ENCODE measurements at regions not wholly inside any gene's neighbourhood (a gene's known extent, or its start where the extent isn't known, plus 50 kb on each side); places are given as distances from the start of the nearest gene placed in this dataset.
A peak's percentile ranks its signal among the peaks of the same experiment; 100 is the strongest.

DNA sequence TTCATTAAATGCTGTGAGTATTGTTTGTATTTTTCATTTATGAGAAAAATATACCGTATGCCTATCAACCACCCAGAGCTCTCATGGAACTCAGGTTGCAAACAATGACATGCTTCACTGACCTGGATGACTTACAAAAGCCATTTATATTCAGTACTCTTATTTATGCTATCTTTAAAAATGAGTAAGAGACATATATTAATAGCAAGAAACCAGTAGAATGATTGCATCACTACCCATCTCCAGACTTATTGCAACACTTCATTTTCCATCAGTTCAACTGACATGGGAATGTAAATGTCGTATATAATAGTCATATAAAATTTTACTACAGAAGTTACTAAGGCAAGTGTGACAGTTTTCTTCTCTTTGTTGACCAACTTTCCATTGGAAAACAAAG, 69.1 kb downstream of the OTP start:
- DNase-seq, result no peak

DNA sequence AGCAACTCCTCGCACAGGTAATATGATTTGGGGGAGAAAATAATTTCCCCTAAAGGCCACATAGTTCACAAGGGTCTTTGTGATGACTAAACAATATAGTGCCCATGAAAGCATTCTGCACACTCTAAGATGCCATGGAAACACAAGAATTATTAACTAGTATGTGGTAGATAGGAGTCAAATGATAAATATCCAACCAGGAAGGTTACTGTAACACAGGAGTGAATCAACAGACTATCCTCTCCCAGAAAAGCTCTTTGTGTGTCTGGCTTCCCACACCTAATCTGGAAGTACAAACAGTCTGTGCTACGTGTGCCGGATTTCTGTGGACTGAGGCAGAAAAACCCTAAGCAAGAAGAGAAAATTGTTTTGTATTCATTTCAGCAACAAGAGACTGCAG, 70.0 kb downstream of the OTP start:
- no peak for DNase-seq

DNA sequence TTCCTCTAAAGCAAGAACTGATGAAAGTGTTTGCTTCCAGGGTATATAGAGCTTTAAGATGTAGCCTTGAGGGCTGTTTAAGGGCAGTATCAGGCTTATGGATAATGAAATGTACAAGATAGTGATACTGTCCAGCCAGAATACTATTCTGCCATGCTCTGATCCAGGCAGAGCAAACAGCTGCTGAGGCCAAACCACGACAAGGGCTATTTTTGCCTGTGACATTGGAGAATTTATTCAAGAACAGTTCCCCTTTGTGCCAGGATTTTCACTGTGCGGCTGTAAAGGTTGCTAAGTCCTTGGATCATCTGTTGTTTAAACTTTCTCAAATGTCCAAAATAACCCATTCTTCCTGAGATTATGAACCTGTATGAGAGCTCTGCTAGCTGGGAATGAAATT, 70.4 kb downstream of the OTP start:
- DNase-seq, result no peak

DNA sequence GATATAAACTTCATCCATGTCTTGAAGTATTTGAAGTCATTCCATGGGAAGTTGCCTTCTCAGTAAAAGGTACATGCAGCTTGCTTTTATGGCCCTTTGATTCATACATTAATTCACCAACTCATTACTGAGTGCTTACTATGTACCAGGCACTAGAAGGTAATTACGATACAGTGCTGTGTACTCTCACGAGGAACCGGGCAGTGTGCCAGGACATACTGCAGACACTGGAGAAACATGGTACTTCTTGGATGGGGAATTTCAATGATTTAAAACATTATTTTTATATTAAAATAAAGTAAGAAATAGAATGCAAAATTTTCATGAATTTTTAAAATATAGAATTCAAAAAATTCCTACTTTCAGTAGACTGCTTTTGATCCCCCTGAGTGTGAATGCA, 71.4 kb upstream of the WDR41 start:
- DNase-seq, result no peak

DNA sequence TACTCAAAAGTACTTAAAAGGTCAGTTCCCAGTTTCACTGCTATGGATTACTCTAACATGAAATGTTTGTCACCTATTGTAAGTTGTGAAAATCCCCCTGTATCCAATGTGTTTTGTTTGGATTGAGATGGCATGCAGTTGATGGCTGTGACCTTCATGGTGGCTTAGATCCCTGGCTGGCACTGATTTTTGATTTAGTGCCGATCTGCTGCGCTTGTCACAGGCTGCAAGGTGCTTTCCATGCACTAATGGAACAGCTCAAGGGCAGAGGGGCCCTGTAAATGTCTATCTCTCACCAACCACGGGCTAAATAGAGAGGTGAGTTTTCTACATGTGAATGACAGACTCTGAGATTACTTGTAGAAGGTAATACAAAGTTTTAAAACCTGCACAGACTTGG, 69.8 kb upstream of the WDR41 start:
- no peak for DNase-seq

DNA sequence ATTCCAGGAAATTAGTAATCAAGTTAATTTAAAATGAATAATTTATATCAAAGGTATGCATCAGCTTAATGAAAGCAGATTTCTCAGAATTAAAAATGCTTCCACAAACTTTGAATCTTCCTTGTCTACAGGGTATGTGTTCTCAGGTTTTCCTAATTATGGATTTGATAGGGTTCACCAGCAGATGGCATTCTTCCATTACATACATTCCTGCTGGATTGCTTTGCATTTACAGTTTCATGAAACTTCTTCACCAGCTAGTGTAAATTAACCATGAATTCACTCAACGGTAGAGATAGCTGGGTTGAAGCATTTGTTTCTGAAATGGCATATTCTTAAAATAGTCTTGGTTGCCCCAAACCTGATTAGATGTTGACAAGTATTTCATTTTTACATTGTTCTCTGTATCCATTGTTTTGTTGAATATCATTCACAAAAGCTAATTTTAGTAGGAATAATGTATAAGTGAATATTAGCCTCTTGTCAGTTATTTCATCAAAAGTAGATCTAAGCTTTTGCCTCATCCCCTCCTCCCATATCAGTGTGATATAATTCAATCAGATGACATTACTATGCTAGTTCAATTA, 68.7 kb upstream of the WDR41 start:
- peak; percentile 5 for DNase-seq

DNA sequence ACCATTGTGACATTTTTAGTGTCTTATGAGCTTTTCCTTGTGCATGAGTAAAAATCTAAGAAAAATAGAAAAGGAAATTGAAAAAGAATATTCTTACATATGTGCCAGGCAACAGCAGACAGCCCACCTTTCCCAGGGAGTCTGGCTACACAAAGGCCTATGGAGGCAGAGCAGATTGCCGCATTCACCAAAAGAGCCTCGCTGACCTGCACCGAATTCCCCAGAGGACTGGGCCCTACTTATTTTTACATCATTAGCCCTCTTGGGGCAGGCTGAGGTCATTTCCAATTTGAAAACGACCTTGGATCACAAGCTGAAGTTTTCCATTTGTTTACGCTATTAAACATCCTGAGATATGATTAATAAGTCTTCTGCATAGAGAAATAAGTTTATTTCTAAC, 66.2 kb upstream of the WDR41 start:
- DNase-seq, result no peak

DNA sequence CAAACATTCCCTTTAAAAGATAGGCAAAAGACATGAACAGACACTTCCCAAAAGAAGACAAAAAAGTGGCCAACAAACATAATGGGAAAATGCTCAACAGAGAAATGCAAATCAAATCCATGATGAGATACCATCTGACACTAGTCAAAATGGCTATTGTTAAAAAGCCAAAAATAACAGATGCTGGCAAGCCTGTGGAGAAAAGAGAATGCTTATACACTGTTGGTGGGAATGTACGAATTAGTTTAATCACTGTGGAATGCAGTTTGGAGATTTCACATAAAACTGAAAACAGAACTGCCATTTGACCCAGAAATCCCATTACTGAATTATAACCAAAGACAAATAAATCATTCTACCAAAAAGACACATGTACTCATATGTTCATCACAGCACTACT, 58.3 kb upstream of the WDR41 start:
- DNase-seq, result no peak

DNA sequence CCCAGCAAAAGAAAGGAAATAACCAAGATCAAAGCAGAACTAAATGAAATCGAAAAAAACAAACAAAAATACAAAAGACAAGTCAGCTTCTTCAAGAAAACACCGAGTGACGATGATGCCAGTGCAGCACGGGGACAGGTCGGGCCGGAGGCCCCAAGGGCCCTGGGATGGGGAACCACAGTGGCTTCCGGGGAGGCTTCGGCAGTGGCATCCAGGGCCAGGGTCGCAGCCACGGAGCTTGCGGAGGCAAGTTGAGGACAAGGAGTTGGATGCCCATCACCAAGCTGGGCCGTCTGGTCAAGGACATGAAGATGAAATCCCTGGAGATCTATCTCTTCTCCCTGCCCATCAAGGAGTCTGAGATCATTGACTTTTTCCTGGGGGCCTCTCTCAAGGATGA, 53.2 kb upstream of the WDR41 start:
- DNase-seq, result no peak
